Ectodermal cell (in vitro differentiated cells): ENCODE measurements at regions not wholly inside any gene's neighbourhood (a gene's known extent, or its start where the extent isn't known, plus 50 kb on each side); places are given as distances from the start of the nearest gene placed in this dataset.

Experiments used
- H3K27ac ChIP-seq: 2 replicates; pipeline ENCODE4 v1.7.0; 2013; ENCODE audit warnings: mild to moderate bottlenecking, low read depth, low read length; ENCODE audit not compliant: insufficient read depth, poor library complexity, severe bottlenecking
- H3K27me3 ChIP-seq: 2 replicates; pipeline ENCODE4 v1.7.0; 2013; ENCODE audit warnings: mild to moderate bottlenecking, low read length; ENCODE audit not compliant: insufficient read depth, control insufficient read depth, poor library complexity, severe bottlenecking
- H3K36me3 ChIP-seq: one replicate; pipeline ENCODE4 v1.7.0; 2013; ENCODE audit warnings: low read length; ENCODE audit not compliant: control insufficient read depth, insufficient read depth
- H3K4me1 ChIP-seq: one replicate; pipeline ENCODE4 v1.7.0; 2013; ENCODE audit warnings: low read length; ENCODE audit not compliant: control insufficient read depth, insufficient read depth
- H3K4me3 ChIP-seq: 2 replicates; pipeline ENCODE4 v1.7.0; 2013; ENCODE audit warnings: low read depth, low read length, control low read depth; ENCODE audit not compliant: insufficient read depth
- H3K9me3 ChIP-seq: 2 replicates; pipeline ENCODE4 v1.7.0; 2013; ENCODE audit warnings: mild to moderate bottlenecking, low read length, moderate library complexity; ENCODE audit not compliant: control insufficient read depth
- WGBS, 2 experiments: methylation state at CpG; one replicate each; pipeline ENCODE4 v1.1.7; 2013; ENCODE audit warnings: missing lambda C conversion rate in 2 of 2; 5-methylcytosine and 5-hydroxymethylcytosine counted together

- Histone ChIP-seq H3K4me3 (no peak overlapping the region), H3K36me3 (no peaks in the 10 kb centered on the region), H3K27ac (no peak overlapping the region), H3K9me3 (no peaks in the 10 kb centered on the region), H3K27me3 (no peaks in the 10 kb centered on the region), H3K4me1 (peaks cover 8% of the 10 kb centered on the region)
- 73 to 83% methylated on average over 2 of the region's 2 CpGs for WGBS, 2 experiments
Measured at GRCh38 chr16:49060728-49061127, 220.9 kb downstream of the CBLN1 start.

DNA sequence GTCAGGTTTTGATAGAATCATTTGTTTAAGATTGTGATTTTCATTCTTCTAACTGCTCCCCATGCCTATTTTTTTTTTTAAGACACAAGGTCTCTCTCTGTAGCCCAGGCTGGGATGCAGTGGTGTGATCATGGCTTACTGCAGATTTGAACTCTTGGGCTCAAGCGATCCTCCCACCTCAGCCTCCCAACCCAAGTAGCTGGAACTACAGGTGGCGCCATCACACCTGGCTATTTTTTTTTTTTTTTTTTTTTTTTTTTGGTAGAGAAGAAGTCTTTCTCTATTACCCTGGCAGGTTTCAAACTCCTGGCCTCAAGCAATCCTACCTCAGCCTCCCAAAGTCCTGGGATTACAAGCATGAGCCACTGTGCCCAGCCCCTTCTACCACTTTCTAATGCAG, 223.3 kb downstream of the CBLN1 start:
- 67 to 88% methylated on average over 1 of the region's 2 CpGs for WGBS, 2 experiments

GRCh38 chr16:49057936-49058335, 223.7 kb downstream of the CBLN1 start:
- Histone ChIP-seq H3K4me1 (peaks cover 18% of the 10 kb centered on the region), H3K9me3 (no peaks in the 10 kb centered on the region), H3K4me3 (no peak overlapping the region), H3K27ac (no peak overlapping the region), H3K27me3 (no peaks in the 10 kb centered on the region), H3K36me3 (no peaks in the 10 kb centered on the region)
- 85 to 88% methylated on average over 4 of the region's 4 CpGs for WGBS, 2 experiments

More for the DNA sequence above, 223.3 kb downstream of the CBLN1 start:
- H3K9me3 ChIP-seq: no peaks in the 10 kb centered on the region
- peaks cover 14% of the 10 kb centered on the region for H3K4me1 ChIP-seq
- H3K27me3 ChIP-seq: no peaks in the 10 kb centered on the region
- no peaks in the 10 kb centered on the region for H3K36me3 ChIP-seq
- H3K4me3 ChIP-seq: no peak overlapping the region
- H3K27ac ChIP-seq: no peak overlapping the region

GRCh38 chr16:49057391-49057790, 224.2 kb downstream of the CBLN1 start:
- Histone ChIP-seq H3K27me3 (no peaks in the 10 kb centered on the region), H3K9me3 (no peaks in the 10 kb centered on the region), H3K4me3 (no peak overlapping the region), H3K27ac (no peak overlapping the region), H3K36me3 (no peaks in the 10 kb centered on the region), H3K4me1 (peaks cover 20% of the 10 kb centered on the region)
- WGBS, 2 experiments: 92 to 97% methylated on average over 2 of the region's 2 CpGs

DNA sequence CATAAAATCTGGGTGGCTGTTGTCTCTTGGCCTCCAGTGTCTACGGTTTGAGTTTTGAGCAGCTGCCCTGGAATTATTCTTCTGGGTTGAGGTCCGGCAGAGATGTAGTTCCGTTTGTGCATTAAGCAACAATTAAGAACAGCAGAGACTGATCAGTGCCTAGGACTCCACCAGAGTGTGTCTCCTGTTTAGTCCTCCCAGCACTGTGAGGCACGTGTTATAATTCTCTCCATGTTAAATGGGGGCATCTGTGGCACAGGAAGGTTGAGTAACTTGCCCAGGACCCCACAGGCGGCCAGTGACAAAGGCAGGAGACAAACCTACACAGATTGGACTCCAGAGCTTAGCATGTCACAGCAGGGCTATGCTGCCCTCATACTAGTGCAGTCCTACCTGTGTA, 225.1 kb downstream of the CBLN1 start:
- peaks cover 20% of the 10 kb centered on the region for H3K4me1 ChIP-seq
- WGBS, 2 experiments: 89 to 92% methylated on average over 5 of the region's 5 CpGs
- no peaks in the 10 kb centered on the region for H3K36me3 ChIP-seq
- no peak overlapping the region for H3K4me3 ChIP-seq
- no peaks in the 10 kb centered on the region for H3K27me3 ChIP-seq
- H3K27ac ChIP-seq: no peak overlapping the region
- H3K9me3 ChIP-seq: no peaks in the 10 kb centered on the region

GRCh38 chr16:49055824-49056545, 225.7 kb downstream of the CBLN1 start:
- Histone ChIP-seq H3K4me1 (peaks cover 20% of the 10 kb centered on the region), H3K9me3 (no peaks in the 10 kb centered on the region), H3K27me3 (no peaks in the 10 kb centered on the region), H3K36me3 (no peaks in the 10 kb centered on the region), H3K4me3 (no peak overlapping the region), H3K27ac (no peak overlapping the region)
- WGBS, 2 experiments: 60 to 63% methylated on average over 6 of the region's 6 CpGs

DNA sequence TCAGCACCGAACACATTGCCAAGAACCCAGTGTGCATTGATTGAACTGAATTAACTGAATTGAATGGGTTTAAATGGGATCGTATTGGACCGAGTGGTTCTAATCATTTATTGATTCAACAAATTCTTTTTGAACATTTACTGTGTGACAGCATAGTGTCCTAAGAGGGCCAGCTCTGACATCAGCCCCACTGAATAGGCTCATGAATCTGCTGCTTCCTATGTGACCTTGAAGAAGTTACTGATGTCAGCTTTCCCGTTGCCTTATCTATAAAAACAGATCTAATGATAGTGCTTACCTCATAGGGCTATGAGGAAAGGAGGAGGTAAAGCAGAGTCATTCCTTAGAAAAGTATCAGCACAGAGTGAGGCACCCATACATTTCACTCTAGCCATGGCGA, 226.3 kb downstream of the CBLN1 start:
- Histone ChIP-seq H3K4me1 (peaks cover 20% of the 10 kb centered on the region), H3K27ac (no peak overlapping the region), H3K36me3 (no peaks in the 10 kb centered on the region), H3K4me3 (no peak overlapping the region), H3K9me3 (no peaks in the 10 kb centered on the region), H3K27me3 (no peaks in the 10 kb centered on the region)
- WGBS, 2 experiments: 93 to 95% methylated on average over 5 of the region's 5 CpGs

DNA sequence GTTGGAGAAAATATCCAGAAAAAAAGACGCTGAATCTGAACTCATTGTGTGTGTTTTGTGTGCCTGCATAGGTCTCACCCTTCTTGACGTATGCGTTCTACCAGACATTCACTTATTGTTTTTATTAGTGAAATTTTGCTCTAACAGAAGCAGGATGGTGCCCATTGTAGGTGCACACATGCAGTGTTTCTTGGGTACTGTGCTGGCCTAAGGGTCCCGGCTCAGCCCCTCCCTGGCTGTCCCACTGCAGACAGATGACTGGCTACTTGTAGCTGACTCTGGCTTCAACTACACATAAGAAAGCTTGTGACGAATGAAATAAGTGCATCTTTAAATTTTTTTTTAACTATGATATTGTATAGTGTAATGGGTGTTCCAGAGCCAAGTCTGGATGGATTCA, 227.0 kb downstream of the CBLN1 start:
- H3K4me3 ChIP-seq: no peak overlapping the region
- WGBS, 2 experiments: 96 to 97% methylated on average over 4 to 5 of the region's 5 CpGs

DNA sequence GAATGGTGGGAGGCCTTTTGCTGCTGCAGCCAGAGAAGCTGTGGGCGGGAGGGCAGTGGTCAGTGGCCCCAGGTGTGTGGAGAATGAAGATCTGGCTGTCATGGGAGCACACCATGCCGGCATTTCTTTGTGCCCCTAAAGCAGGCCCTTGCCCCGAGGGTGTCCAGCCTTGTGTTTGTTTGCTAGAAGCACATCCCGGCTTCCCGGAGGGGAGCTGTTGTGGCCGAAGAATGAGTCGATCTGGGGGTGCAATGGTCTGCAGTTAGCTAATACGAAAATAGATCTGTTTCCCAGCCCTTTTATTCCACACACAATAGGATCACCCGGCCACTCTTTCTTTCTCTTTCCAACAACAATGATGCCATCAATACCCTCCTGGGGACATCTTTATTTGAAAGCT, 228.8 kb downstream of the CBLN1 start:
- Histone ChIP-seq H3K27ac (no peak overlapping the region), H3K4me3 (no peak overlapping the region), H3K27me3 (no peaks in the 10 kb centered on the region), H3K4me1 (peaks cover 20% of the 10 kb centered on the region), H3K36me3 (no peaks in the 10 kb centered on the region), H3K9me3 (no peaks in the 10 kb centered on the region)
- WGBS, 2 experiments: 27% methylated on average over 9 of the region's 9 CpGs

More for the DNA sequence above, 227.0 kb downstream of the CBLN1 start:
- H3K36me3 ChIP-seq: no peaks in the 10 kb centered on the region
- no peak overlapping the region for H3K27ac ChIP-seq
- no peaks in the 10 kb centered on the region for H3K9me3 ChIP-seq
- peaks cover 20% of the 10 kb centered on the region for H3K4me1 ChIP-seq
- no peaks in the 10 kb centered on the region for H3K27me3 ChIP-seq

GRCh38 chr16:49051576-49051975, 230.1 kb downstream of the CBLN1 start:
- H3K9me3 ChIP-seq: no peaks in the 10 kb centered on the region

More at GRCh38 chr16:49051576-49051975, 230.1 kb downstream of the CBLN1 start:
- H3K4me1 ChIP-seq: peaks cover 20% of the 10 kb centered on the region
- no peak overlapping the region for H3K27ac ChIP-seq
- 89 to 93% methylated on average over 2 of the region's 2 CpGs for WGBS, 2 experiments
- H3K4me3 ChIP-seq: no peak overlapping the region
- H3K27me3 ChIP-seq: no peaks in the 10 kb centered on the region
- H3K36me3 ChIP-seq: no peaks in the 10 kb centered on the region
